GM12891 (cell line): ENCODE measurements at regions not wholly inside any gene's neighbourhood (a gene's known extent, or its start where the extent isn't known, plus 50 kb on each side); places are given as distances from the start of the nearest gene placed in this dataset.

Source experiments
- DNase-seq: peaks from one replicate; pipeline ENCODE4 v3.0.0; 2011; ENCODE audit warnings: low spot score; ENCODE audit not compliant: insufficient read length
- FAIRE-seq: peaks from 2 replicates; lab custom pipeline; 2011; peaks lifted over from hg19 to GRCh38; lab: Jason Lieb, UNC
- PAX5 ChIP-seq: IDR thresholded peaks from 2 replicates; pipeline ENCODE4 v1.6.1; 2011; ENCODE audit warnings: low read length, moderate library complexity, mild to moderate bottlenecking; ENCODE audit not compliant: insufficient read depth, severe bottlenecking
- POLR2A ChIP-seq: IDR thresholded peaks from 2 replicates; pipeline ENCODE4 v1.6.1; 2011; ENCODE audit warnings: low read depth, low read length, control low read depth
- POLR2AphosphoS5 ChIP-seq: IDR thresholded peaks from 2 replicates; pipeline ENCODE4 v1.6.1; 2011; ENCODE audit warnings: low read depth, low read length, control low read depth
- POU2F2 ChIP-seq: IDR thresholded peaks from 2 replicates; pipeline ENCODE4 v1.6.1; 2011; ENCODE audit warnings: low read depth, mild to moderate bottlenecking, control low read depth, low read length, moderate library complexity
- SPI1 ChIP-seq: IDR thresholded peaks from 2 replicates; pipeline ENCODE4 v1.6.1; 2011; ENCODE audit warnings: low read depth, low read length, control low read depth
- TAF1 ChIP-seq: IDR thresholded peaks from 2 replicates; pipeline ENCODE4 v1.6.1; 2011; ENCODE audit warnings: low read depth, low read length, control low read depth

DNA sequence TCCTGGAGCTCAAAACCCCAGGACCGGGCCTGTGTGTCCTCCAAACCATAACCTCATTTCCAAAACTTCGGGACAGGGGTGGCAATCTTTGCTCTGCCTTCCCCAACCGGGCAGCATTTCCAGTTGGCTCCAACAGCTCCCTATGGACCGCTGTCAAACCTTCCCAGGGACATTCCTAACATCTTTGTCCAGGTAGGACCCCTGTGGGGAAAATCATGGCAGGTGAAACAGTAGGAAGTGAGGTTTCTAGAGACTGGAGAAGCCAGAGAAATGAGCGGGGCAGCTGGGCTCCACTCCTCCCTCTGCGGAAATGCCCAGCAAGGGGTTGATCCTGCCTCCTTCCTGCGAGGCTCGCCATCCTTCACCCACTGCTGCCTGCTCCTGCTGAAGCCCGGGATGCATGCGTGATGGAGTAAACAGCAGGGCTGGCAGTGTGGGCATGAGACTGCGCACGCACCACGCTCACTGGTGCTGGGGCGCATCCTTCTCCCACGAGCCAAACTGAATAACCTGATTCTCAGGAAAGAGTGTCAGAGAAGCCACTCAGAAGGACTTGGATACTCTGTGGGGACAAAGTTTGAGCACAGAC lies 136.4 kb downstream of the BUD13 start:
- no peak for FAIRE-seq
- DNase-seq, result no peak
- TF ChIP-seq POLR2AphosphoS5 (no peak), POU2F2 (no peak), TAF1 (no peak)

DNA sequence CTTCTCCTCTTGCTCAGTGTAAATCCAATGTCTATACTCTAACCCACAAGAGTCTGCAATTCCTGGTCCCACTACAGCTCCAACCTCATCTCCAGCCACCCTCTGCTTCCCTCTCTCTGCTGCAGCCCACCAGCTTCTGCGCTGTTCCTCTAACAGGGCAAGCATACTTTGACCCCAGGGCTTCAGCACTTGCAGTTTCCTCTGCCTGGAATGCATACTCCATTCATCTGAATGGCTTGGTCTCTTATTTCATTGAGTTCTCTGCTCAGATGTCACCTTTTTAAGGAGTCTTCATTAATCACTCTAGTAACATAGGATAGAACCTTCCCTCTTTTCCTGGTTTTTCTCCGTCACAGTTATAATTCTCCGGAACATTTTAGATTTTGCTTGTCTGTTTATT lies 141.6 kb downstream of the BUD13 start:
- FAIRE-seq (no peak), DNase-seq (no peak)
- no peak for TF ChIP-seq POLR2A
- TF ChIP-seq POLR2AphosphoS5, result no peak
- no peak for TF ChIP-seq PAX5
- TF ChIP-seq TAF1, result no peak
- no peak for TF ChIP-seq POU2F2
- no peak for TF ChIP-seq SPI1

DNA sequence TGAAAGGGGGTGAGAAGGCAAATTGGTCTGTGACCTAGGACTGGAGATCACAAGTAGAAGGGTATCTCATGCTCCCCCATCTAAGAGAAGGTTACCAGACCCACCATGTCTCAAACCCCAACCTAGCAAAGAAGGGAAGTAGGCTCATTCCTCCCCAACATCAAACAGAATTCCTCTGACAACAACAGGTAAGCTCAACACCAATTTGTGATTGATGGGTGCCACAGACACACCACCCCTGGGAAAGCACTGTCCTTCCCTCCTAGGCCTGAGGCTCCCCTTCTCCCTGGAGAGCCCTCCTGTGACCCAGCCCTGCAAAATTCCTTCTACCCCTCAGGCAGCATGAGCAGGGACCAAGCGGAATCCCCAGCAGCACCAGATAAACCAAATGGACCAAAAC lies 154.3 kb downstream of the BUD13 start:
- DNase-seq (no peak), FAIRE-seq (no peak)
- no peak for TF ChIP-seq POU2F2

DNA sequence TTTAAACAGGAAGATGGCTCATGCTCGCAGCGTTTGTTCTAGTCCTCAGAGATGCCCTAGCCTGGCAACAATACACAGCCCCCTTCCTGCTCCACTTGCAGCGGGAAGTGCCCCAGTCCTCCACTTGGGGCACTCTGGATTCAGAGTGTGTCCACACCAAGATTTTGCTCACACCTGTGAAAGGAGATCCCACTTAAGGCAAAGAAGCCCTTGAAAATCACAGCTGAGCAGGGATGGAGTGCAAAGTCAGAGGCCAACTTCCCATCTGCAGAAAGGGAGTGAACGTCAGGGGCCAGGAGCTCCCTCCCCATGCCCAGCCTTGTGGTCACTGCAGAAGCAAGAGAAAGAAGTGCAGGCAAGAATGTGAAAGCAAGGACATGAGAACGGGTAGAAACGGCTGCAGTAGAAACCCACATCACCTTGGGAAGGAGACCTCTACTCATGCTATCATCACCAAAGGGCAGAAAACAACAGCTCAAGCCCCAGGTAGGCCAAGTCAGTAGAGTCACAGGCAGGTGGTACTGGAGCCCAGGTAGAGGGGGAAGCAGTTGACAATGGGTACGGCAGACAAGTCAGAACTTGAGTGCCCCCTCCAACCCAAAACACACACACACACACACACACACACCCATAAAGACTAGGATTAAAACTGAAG lies 157.4 kb downstream of the BUD13 start:
- no peak for FAIRE-seq
- TF ChIP-seq POU2F2 (no peak), POLR2A (no peak), SPI1 (no peak), POLR2AphosphoS5 (no peak), PAX5 (no peak), TAF1 (no peak)
- no peak for DNase-seq

DNA sequence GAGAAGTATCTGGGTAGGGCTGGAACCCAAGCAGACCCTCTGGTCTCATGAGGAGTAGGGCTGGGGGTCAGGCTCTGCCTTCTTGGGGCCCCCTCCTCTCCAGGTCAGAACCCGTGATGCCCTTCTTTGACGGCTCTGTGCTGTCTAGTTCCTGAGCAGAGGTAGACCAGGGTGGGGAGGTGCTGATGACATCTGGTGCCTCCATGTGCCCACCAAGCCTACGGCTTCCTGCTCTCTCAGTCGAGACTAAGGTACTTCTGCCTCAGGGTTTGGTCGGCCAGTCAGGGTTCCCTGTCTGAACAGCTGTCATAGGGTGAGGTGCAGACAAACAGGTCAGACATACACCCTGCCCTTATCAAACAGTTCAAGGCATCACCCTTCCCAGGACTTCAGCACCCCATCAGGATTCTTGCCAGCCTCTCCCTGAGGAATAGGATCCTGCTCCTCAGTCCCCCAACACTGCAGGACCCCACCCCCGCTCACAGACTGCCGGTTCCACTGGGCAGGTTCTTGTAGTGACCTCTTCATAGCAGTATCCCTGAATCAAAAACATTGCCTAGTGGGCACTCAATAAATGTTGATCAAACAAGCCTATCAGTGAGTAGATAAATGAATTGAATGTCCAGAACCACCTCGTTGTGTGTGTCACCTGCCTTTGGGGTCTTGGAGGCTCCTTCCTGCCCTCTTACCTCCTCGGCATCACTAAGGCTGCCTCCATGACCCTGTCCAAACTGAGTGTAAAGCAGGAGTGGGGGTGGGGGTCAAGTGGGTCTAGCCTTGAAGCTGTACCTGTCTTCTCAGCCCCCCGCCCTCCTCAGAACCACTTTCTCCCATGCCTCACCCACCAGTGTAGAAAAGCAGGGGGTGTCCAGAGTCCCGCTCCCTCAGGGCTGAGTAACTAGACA lies 158.2 kb downstream of the BUD13 start:
- no peak for DNase-seq
- TF ChIP-seq SPI1 (no peak), PAX5 (no peak), POU2F2 (no peak), POLR2AphosphoS5 (no peak), TAF1 (no peak), POLR2A (no peak)
- FAIRE-seq, result no peak

DNA sequence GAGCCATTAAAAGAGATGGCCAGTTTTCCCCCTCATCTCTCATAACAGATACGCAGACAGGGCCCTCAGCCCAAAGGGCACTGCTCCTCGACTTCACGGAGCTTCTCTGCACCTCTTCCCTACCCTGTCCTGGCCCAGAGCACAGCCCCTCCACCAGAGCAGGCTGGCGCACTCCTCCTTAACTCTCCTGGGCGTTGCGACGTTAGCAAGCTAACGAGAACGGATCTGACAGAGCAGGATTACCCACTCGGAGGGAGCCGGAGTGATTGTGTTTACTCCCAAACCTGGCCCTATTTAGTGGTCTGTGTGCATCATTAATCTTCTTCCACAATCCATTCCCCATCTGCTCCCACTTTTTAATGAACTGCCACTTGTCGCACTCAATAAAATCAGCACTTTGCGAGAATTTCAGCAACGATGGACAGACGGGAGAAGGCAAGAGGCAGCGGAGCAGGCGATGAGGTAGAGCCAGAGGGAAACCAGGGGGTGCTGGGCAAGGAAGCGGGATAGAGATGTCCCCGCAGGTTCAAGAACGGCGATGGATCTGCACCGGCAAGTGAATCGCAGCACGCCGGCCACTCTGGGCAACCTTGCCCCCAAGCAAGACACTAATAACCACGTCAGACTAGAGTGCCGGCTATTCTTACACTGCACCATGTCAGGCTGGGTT lies 159.4 kb downstream of the BUD13 start:
- FAIRE-seq (no peak), DNase-seq (no peak)
- TF ChIP-seq PAX5 (no peak), POLR2A (no peak), POLR2AphosphoS5 (no peak), SPI1 (no peak), TAF1 (no peak), POU2F2 (no peak)

DNA sequence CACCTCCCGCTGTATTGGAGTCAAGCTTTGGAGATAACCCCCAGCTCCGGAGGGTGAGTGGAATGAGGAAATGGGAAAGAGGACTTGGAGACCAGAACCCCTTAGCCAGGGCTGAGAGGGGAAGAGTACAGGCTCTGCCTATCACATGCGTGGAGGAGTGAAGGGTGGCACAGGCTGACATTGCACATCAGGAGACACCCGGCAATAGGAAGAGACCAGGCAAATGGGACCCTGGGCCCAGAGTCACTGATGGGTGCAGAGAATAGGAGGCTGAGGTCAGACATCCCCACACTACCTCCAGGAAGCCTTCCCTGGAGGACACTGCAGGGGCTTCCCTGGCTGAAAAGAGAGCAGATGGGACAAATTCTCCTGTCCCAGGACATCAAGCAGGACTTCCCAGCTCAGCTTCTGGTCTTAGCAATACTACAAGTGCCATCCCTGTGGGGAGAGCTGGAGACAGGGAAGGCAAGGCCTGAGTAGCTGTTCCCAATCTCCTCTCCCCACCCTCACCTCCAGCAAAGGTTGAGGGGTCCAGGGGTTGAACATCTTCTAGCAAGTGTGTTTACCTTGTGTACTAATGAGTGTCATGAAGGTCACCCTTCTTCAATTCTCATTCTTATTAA lies 160.7 kb downstream of the BUD13 start:
- FAIRE-seq (no peak), DNase-seq (no peak)
- TF ChIP-seq POLR2A (no peak), SPI1 (no peak), PAX5 (no peak), POU2F2 (no peak), TAF1 (no peak), POLR2AphosphoS5 (no peak)

DNA sequence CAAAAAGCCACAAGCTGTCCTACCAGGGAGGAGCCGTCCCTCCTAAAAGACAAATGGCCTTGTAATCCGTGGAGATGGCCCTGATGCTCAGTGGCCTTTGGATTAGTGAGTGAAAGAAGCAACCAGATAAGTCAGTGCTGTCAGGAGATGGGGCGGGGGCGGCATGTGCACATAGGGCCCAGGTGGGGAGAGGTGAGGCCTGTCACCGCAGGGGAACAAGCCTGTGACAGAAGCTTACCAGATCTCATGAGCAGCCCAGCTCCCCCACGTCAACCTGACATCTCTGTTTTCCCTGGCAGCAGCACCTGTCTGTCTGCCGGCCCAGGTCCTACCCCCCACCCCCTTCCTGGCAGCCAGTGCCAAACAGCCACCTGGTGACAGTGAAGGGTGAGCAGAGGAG lies 162.6 kb downstream of the BUD13 start:
- DNase-seq, result no peak
- TF ChIP-seq POLR2A (no peak), POLR2AphosphoS5 (no peak), SPI1 (no peak), PAX5 (no peak), POU2F2 (no peak), TAF1 (no peak)

DNA sequence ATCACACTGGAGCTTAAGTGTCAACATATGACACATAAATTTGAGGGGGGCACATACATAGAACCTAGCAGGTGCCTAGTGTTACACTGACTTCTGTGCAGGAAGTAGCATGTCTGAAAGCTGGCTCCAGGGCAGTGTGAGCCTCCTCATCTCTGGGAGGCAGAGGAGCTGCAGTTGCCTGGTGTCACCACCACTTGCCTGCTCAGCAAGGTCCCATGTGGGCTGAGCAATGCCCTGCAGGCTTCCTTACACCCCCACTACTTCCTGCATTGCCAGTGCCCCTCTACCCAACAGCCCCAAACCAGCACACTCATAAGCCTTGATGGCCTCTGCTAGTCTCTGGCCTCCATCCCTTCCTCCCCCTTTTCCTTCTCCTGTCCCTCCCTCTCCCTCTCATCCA lies 165.8 kb downstream of the BUD13 start:
- no peak for FAIRE-seq
- no peak for DNase-seq
- TF ChIP-seq POLR2AphosphoS5 (no peak), POLR2A (no peak), SPI1 (no peak), PAX5 (no peak)

More for the DNA sequence above, 162.6 kb downstream of the BUD13 start:
- no peak for FAIRE-seq
